GM13976 (cell line): ENCODE measurements at regions not wholly inside any gene's neighbourhood (a gene's known extent, or its start where the extent isn't known, plus 50 kb on each side); places are given as distances from the start of the nearest gene placed in this dataset.

Experiments used
- DNase-seq: peaks from one replicate; pipeline ENCODE4 v3.0.0; 2012; ENCODE audit warnings: low spot score
- in situ Hi-C: fragments of 300-500 bp; cut with MboI; formaldehyde crosslinking; loops from one replicate; pipeline ENCODE4 v1.12.0; 2022; ENCODE audit warnings: low sequenced_read_pairs, mixed read lengths, inconsistent platforms; ENCODE audit not compliant: unreplicated experiment
- TF ChIP-seq, protein P1 (sequence below): IDR thresholded peaks from 2 replicates; pipeline ENCODE4 v1.5.1; 2012; ENCODE audit warnings: borderline replicate concordance, mild to moderate bottlenecking; ENCODE audit not compliant: insufficient read depth; ENCODE audit errors: extremely low read depth, missing control alignments, control extremely low read depth

GRCh38 chr1:95311762-95312161, 77.8 kb downstream of the RWDD3 start:
- DNase-seq, result no peak
- in situ Hi-C loops, result no loop called here
- TF ChIP-seq, protein P1, sequence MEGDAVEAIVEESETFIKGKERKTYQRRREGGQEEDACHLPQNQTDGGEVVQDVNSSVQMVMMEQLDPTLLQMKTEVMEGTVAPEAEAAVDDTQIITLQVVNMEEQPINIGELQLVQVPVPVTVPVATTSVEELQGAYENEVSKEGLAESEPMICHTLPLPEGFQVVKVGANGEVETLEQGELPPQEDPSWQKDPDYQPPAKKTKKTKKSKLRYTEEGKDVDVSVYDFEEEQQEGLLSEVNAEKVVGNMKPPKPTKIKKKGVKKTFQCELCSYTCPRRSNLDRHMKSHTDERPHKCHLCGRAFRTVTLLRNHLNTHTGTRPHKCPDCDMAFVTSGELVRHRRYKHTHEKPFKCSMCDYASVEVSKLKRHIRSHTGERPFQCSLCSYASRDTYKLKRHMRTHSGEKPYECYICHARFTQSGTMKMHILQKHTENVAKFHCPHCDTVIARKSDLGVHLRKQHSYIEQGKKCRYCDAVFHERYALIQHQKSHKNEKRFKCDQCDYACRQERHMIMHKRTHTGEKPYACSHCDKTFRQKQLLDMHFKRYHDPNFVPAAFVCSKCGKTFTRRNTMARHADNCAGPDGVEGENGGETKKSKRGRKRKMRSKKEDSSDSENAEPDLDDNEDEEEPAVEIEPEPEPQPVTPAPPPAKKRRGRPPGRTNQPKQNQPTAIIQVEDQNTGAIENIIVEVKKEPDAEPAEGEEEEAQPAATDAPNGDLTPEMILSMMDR, result no peak

- TF ChIP-seq, protein P1, result no peak
- in situ Hi-C loops, result no loop called here
Observed at GRCh38 chr1:95312181-95312580, 78.2 kb downstream of the RWDD3 start.

GRCh38 chr1:95313527-95313926, 79.5 kb downstream of the RWDD3 start:
- TF ChIP-seq, protein P1, result no peak
- DNase-seq, result no peak
- in situ Hi-C loops, result no loop called here

More at GRCh38 chr1:95312181-95312580, 78.2 kb downstream of the RWDD3 start:
- no peak for DNase-seq

DNA sequence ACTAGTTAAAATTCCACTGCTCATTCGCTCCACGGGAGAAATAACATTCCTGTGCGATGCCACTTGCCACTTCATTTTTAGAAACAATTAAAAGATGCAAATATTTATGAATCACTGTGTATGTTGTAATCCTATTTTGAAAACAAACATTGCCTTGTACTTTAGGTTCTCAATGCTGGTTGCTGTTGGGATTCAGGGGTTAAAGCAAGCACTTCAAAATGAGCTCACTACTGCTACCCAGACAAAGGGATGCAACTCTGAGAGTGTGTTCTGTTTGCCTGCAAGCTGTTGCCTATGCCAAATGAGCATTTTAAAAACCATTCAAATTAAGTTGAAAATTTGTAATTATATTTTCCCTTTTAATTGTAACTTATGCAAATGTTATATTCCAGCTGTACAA, 87.5 kb downstream of the RWDD3 start:
- TF ChIP-seq, protein P1, result no peak
- DNase-seq, result no peak
- in situ Hi-C loops, result no loop called here

GRCh38 chr1:95323123-95323522, 89.1 kb downstream of the RWDD3 start:
- TF ChIP-seq, protein P1, result no peak
- in situ Hi-C loops, result no loop called here
- DNase-seq, result no peak

DNA sequence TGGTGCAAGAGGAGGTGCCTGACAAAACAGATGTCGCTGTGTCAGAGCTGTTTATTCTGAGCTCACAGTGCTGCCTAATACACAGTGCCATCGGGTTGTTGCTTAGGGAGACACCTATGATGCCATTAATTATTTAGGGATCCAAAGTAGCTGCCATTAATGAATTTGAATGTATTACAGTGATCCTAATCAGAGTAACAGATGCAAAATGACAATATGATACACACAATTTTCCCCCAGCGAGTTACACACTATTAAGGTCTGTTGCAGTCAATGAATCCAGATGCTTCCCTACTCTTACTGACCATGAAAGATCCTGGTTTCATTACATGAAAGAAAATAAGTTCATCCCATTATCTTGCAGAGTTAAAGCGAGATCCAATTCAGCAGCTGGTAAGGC, 91.3 kb downstream of the RWDD3 start:
- in situ Hi-C loops, result no loop called here
- TF ChIP-seq, protein P1, result no peak
- no peak for DNase-seq

- TF ChIP-seq, protein P1, result no peak
- DNase-seq, result no peak
- in situ Hi-C loops, result no loop called here
Observed at GRCh38 chr1:95326023-95326422, 92.0 kb downstream of the RWDD3 start.
